VCaP (cell line): ENCODE measurements at regions not wholly inside any gene's neighbourhood (a gene's known extent, or its start where the extent isn't known, plus 50 kb on each side); places are given as distances from the start of the nearest gene placed in this dataset.
A peak's percentile ranks its signal among the peaks of the same experiment; 100 is the strongest.

ENCODE experiments used
- H3K27ac ChIP-seq: fragments of 450-650 bp; 2 replicates; pipeline ENCODE4 v1.5.1; 2017
- CTCF ChIP-seq: fragments of 450-650 bp; conservative IDR thresholded peaks from 2 replicates; pipeline ENCODE4 v1.5.1; 2017; ENCODE audit warnings: mild to moderate bottlenecking, moderate library complexity

- no peak for TF ChIP-seq CTCF
- no peak overlapping the region for H3K27ac ChIP-seq
Observed at GRCh38 chr20:58116505-58116904, 111.9 kb downstream of the ANKRD60 start.

GRCh38 chr20:58113716-58114115 is 114.7 kb downstream of the ANKRD60 start:
- no peak for TF ChIP-seq CTCF
- peak overlapping the region; percentile 30 for H3K27ac ChIP-seq

GRCh38 chr20:58112017-58112781 is 116.3 kb downstream of the ANKRD60 start:
- no peak overlapping the region for H3K27ac ChIP-seq
- TF ChIP-seq CTCF, result no peak

GRCh38 chr20:58111310-58112016 is 117.0 kb downstream of the ANKRD60 start:
- no peak for TF ChIP-seq CTCF
- H3K27ac ChIP-seq, result no peak overlapping the region

GRCh38 chr20:58109918-58110635 is 118.4 kb downstream of the ANKRD60 start:
- H3K27ac ChIP-seq, result no peak overlapping the region

GRCh38 chr20:58109126-58109880 is 119.2 kb downstream of the ANKRD60 start:
- TF ChIP-seq CTCF, result no peak
- no peak overlapping the region for H3K27ac ChIP-seq

More at GRCh38 chr20:58109918-58110635, 118.4 kb downstream of the ANKRD60 start:
- no peak for TF ChIP-seq CTCF
